Caco-2 (cell line): ENCODE measurements at regions not wholly inside any gene's neighbourhood (a gene's known extent, or its start where the extent isn't known, plus 50 kb on each side); places are given as distances from the start of the nearest gene placed in this dataset.
A peak's percentile ranks its signal among the peaks of the same experiment; 100 is the strongest.
"Not testable (repeated sequence)": the region's sequence is repeated elsewhere in the genome, so short reads cannot be mapped to it uniquely, and the experiment has no call there.

Experiments used
- BruUV-seq: library from RNA; stranded (reverse); fragments of 400-500 nt; replicated peaks from 2 replicates; lab custom pipeline; 2021; lab: Mats Ljungman, UMichigan
- CTCF ChIA-PET: fragments of 300-600 bp; sonication (Branson Sonifier 250); formaldehyde crosslinking; loops from one replicate; lab custom pipeline; 2022; ENCODE audit warnings: antibody characterized with exemption; lab: Charles Lee
- POLR2A ChIA-PET: fragments of 300-600 bp; sonication (Branson Sonifier 250); formaldehyde crosslinking; loops from one replicate; lab custom pipeline; 2022; ENCODE audit warnings: antibody characterized with exemption; lab: Charles Lee
- DNase-seq, 2 experiments: peaks; one replicate each; pipeline versions ENCODE4 v3.0.0 to v3.0.0-alpha.2; 2020 to 2022
- H3K27me3 ChIP-seq: replicated peaks from 2 replicates; pipeline ENCODE4 v1.6.0; 2011; ENCODE audit warnings: low read length; ENCODE audit not compliant: control insufficient read depth, insufficient read depth
- H3K36me3 ChIP-seq: 2 replicates; pipeline ENCODE4 v1.5.1; 2011; ENCODE audit warnings: low read length; ENCODE audit not compliant: control insufficient read depth, insufficient read depth
- H3K4me1 ChIP-seq: fragments of 250-450 bp; sonication (Bioruptor Pico); 2 replicates; pipeline ENCODE4 v1.5.1; 2020; ENCODE audit warnings: mild to moderate bottlenecking
- H3K4me3 ChIP-seq: 2 replicates; pipeline ENCODE4 v1.5.1; 2011; ENCODE audit warnings: low read depth, mild to moderate bottlenecking, control low read depth, low read length
- H3K9me3 ChIP-seq: fragments of 250-450 bp; sonication (Bioruptor Pico); 2 replicates; pipeline ENCODE4 v1.5.1; 2020; ENCODE audit warnings: mild to moderate bottlenecking, moderate library complexity
- H3K27ac Mint-ChIP-seq: one replicate; pipeline ENCODE4 v1.8.0; 2022; ENCODE audit warnings: mixed read lengths; ENCODE audit not compliant: unreplicated experiment
- H3K27me3 Mint-ChIP-seq: one replicate; pipeline ENCODE4 v1.8.0; 2022; ENCODE audit warnings: mixed read lengths; ENCODE audit not compliant: insufficient read depth, unreplicated experiment
- H3K36me3 Mint-ChIP-seq: one replicate; pipeline ENCODE4 v1.8.0; 2022; ENCODE audit warnings: mild to moderate bottlenecking, mixed read lengths; ENCODE audit not compliant: insufficient read depth, unreplicated experiment
- H3K4me1 Mint-ChIP-seq: one replicate; pipeline ENCODE4 v1.8.0; 2022; ENCODE audit warnings: low read depth, mixed read lengths; ENCODE audit not compliant: unreplicated experiment
- H3K4me3 Mint-ChIP-seq: one replicate; pipeline ENCODE4 v1.8.0; 2022; ENCODE audit warnings: mild to moderate bottlenecking, moderate library complexity, mixed read lengths; ENCODE audit not compliant: unreplicated experiment
- H3K9me3 Mint-ChIP-seq: one replicate; pipeline ENCODE4 v1.8.0; 2022; ENCODE audit warnings: mixed read lengths; ENCODE audit not compliant: unreplicated experiment
- intact Hi-C: fragments of 100-400 bp; cut with micrococcal nuclease; formaldehyde crosslinking; loops from one replicate; pipeline ENCODE4 v1.10.0; 2022; ENCODE audit not compliant: unreplicated experiment

DNA sequence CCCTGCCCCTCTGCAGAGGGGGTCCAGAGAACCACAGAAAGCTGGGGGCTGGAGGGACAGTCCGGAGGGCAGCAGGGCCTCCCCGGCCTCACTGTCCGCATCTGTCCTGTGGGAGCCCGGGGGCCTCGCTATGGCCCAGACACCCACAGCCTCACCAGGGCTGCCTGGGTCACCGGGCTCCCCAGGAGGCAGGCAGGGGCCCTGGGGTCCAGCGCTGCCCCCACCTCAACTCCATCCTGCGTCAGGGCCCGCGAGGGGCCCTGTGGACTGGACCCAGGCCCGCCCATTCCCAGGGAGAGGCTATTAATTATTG, 96.1 kb downstream of the POTEG start:
- CTCF ChIA-PET, H3K4me1 Mint-ChIP-seq, DNase-seq, H3K27me3 ChIP-seq, H3K36me3 Mint-ChIP-seq, POLR2A ChIA-PET, H3K4me3 Mint-ChIP-seq, H3K4me3 ChIP-seq, H3K36me3 ChIP-seq, H3K27me3 Mint-ChIP-seq, H3K9me3 Mint-ChIP-seq, BruUV-seq, H3K4me1 ChIP-seq, intact Hi-C loops, H3K27ac Mint-ChIP-seq, H3K9me3 ChIP-seq: not testable (repeated sequence)

DNA sequence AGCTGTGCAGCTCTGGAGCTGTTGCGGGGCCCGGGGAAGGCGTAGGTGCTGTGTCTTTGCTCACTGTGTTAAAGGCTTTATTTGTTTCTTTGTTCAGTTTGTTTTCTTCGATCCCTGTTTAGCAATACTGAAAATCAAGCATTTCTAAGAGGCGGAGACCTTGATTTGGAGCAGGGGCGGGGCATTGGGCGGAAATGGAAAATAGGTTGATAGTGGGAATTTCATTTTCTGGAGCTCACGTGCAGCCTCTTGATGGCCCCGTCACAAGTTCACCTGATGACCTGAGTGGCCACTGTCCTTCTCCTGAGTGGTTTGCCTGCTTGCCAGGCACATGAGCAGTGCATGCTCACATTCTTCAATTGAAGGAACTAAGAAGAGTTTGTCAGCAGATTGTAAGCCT, 93.2 kb downstream of the POTEG start:
- DNase-seq, H3K4me1 ChIP-seq, H3K27me3 Mint-ChIP-seq, H3K4me1 Mint-ChIP-seq, H3K27ac Mint-ChIP-seq, H3K36me3 ChIP-seq, POLR2A ChIA-PET, H3K9me3 Mint-ChIP-seq, H3K27me3 ChIP-seq, H3K9me3 ChIP-seq, H3K36me3 Mint-ChIP-seq, BruUV-seq, intact Hi-C loops, CTCF ChIA-PET, H3K4me3 ChIP-seq, H3K4me3 Mint-ChIP-seq: not testable (repeated sequence)

DNA sequence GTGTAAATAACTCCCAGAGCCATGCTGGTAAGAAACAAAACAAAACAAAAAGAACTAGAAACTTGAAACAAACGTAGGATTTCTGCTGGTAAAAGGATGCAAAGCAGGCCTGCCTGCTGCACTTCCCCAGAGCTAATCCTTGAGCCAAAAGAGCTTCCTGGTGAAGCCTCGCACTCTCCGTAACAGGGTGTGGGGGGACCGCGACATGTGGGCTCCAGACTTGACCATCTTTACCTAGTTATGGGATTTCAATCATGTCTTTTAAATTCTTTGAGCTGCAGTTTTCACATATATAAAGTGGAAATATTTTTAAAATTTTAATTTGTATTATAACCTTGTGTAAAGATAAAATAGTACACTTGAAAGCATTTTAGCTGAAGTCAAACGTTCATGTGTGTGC, 92.5 kb downstream of the POTEG start:
- DNase-seq, BruUV-seq, H3K4me1 ChIP-seq, H3K4me3 ChIP-seq, H3K9me3 ChIP-seq, H3K27me3 ChIP-seq, H3K9me3 Mint-ChIP-seq, intact Hi-C loops, H3K4me1 Mint-ChIP-seq, H3K4me3 Mint-ChIP-seq, H3K27me3 Mint-ChIP-seq, H3K36me3 Mint-ChIP-seq, H3K36me3 ChIP-seq, CTCF ChIA-PET, H3K27ac Mint-ChIP-seq, POLR2A ChIA-PET: not testable (repeated sequence)

DNA sequence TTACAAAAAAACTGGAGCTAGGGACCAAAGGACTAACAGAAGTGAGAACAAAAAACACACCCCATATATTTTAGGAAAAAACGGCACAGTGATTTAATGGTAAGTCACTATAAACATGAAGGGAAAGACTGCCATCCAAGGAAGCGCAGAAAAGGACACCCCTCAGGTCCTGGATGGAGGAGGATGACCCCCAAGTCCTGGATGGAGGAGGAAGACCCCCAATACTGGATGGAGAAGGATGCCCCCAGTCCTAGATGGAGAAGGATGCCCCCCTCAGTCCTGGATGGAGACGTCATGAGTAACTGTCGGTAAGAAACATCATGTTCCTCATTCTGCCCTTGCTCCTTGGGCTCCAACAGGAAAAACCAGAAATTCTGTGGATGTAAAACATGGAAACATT, 89.9 kb downstream of the POTEG start:
- not testable (repeated sequence) for H3K9me3 Mint-ChIP-seq

DNA sequence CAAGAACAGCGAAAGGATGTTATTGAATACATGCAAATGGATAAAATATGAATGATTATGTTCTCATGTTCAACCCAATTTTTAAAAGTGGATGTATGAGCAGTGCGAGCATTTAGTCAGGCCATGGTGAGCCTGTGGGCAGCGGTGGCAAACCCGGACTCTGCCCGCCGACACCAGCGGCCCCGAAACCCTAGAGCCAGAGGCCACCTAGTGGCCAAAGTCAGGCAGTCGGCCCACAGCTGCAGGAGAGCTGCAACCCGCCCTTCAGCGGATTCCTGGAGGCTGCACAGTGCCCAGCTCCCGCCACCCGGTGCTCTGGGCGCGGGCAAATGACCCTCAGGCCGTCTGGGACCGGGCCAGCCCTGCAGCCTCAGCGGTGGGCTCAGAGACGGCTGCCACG, 89.5 kb downstream of the POTEG start:
- DNase-seq, H3K4me1 Mint-ChIP-seq, H3K36me3 Mint-ChIP-seq, H3K4me3 ChIP-seq, H3K27me3 ChIP-seq, H3K4me1 ChIP-seq, H3K9me3 ChIP-seq, H3K27ac Mint-ChIP-seq, CTCF ChIA-PET, H3K9me3 Mint-ChIP-seq, BruUV-seq, H3K27me3 Mint-ChIP-seq, H3K36me3 ChIP-seq, intact Hi-C loops, POLR2A ChIA-PET, H3K4me3 Mint-ChIP-seq: not testable (repeated sequence)

More for the DNA sequence above, 89.9 kb downstream of the POTEG start:
- H3K36me3 Mint-ChIP-seq, H3K4me3 ChIP-seq, H3K27ac Mint-ChIP-seq, H3K36me3 ChIP-seq, POLR2A ChIA-PET, H3K4me1 ChIP-seq, H3K4me3 Mint-ChIP-seq, CTCF ChIA-PET, BruUV-seq, H3K9me3 ChIP-seq, H3K27me3 ChIP-seq, H3K4me1 Mint-ChIP-seq, intact Hi-C loops, H3K27me3 Mint-ChIP-seq: not testable (repeated sequence)
- DNase-seq, result peak in 1 of 2 experiments; percentile 15

DNA sequence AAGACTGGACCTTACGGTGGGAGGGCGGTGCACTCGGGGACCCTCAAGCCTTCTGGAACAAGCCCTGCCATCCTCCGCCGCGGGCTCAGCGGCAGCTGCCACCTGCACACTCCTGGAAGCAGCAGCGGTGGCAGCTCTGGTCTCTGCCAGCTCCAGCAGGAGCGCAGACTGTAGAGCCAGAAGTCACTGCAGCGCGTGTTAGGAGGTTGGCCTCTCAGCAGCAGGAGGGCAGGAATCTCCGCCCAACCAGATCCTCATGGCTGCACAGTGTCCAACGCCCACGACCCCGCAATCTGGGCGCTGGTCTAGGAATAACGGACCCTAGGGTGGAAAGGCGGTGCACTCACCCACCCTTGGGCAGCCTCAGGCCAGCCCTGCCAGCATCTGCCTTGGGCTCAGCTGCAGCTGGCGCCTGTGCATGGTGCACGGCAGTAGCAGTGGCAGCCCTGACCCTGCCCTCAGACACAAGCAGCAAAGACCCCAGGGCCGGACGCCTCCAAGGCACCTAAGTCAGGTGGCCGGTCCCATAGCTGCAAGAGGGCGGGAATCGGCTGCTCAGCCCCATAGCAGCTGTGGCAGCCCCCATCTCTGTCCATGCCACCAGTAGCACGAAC, 88.7 kb downstream of the POTEG start:
- H3K9me3 Mint-ChIP-seq, H3K27me3 ChIP-seq, H3K36me3 ChIP-seq, H3K27me3 Mint-ChIP-seq, H3K27ac Mint-ChIP-seq, CTCF ChIA-PET, BruUV-seq, H3K36me3 Mint-ChIP-seq, H3K4me1 ChIP-seq, H3K4me1 Mint-ChIP-seq, intact Hi-C loops, H3K4me3 ChIP-seq, POLR2A ChIA-PET, DNase-seq, H3K9me3 ChIP-seq, H3K4me3 Mint-ChIP-seq: not testable (repeated sequence)

DNA sequence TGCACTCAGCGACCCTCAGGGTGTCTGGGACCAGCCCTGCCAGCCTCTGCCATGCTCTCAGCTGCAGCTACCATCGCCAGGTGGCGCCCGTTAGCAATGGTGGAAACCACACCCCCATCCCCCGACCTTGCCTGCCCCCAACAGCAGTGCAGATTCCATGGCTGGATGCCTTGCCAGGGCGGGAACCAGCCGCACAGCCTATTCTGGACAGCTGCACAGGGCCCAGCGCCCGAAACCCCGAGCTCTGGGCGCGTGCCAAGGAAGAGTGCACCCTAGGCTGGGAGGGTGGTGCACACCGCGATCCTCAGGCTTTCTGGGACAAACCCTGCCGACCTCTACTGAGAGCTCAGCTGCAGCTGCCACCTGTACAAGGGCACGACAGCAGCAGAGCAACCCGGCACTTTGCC, 88.1 kb downstream of the POTEG start:
- H3K36me3 ChIP-seq, H3K27me3 ChIP-seq, H3K4me3 Mint-ChIP-seq, BruUV-seq, H3K4me1 ChIP-seq, H3K4me3 ChIP-seq, H3K9me3 ChIP-seq, intact Hi-C loops, H3K27me3 Mint-ChIP-seq, POLR2A ChIA-PET, H3K4me1 Mint-ChIP-seq, CTCF ChIA-PET, H3K27ac Mint-ChIP-seq, H3K36me3 Mint-ChIP-seq, H3K9me3 Mint-ChIP-seq: not testable (repeated sequence)
- DNase-seq, result peak in 1 of 2 experiments; percentile 36
